ENCODE measurements at regions not wholly inside any gene's neighbourhood (a gene's known extent, or its start where the extent isn't known, plus 50 kb on each side); places are given as distances from the start of the nearest gene placed in this dataset.
"Not testable (repeated sequence)": the region's sequence is repeated elsewhere in the genome, so short reads cannot be mapped to it uniquely, and the experiment has no call there.

DNA sequence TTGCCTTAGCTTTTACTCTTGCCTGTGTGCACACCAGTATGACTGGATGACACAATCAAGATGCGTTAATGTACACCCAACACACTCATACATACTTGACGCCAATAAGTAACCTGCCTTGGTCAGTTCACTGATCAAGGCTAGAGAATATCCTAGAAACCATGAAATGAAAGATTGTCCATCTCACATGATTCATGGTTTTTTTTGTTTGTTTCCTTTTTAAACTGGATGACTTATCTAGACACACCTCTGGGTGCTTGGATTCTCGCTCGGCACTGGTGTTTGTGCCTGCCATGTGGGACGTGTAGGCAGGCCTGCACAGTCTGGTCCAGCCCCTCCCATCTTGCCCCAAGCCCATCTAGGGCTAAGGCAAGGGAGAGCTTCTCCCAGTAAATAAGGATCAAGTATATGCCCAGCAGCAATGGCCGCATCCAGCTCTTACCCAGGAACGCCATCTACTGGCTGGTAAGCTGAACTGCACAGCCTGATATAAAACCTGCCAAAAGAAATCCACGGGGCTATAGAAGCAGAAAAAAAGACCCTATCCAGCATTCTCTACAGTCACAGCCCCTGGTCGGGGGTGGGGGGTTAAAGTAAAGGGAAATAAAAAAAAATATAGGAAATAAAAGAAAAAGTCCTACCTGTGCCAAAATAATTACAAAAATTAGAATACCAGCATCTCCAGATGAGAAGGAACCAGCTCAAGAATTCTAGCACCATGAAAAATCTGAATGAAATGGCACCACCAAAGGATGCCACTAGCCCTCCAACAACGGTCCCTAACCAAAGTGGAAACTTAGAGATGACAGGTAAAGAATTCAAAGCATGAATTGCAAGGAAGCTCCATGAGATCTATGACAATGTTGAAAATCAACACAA is 73.3 kb downstream of the OTOR start:
- H3K4me1 Mint-ChIP-seq, result no peaks in the 10 kb centered on the region
- no peaks in the 10 kb centered on the region for H4K20me1 ChIP-seq (ENCODE audit: low read depth)
- H3K4me3 Mint-ChIP-seq, result no peak overlapping the region
- H3K9ac ChIP-seq, result no peak overlapping the region
- H2AFZ ChIP-seq (replicated peaks), result no peak overlapping the region
- no peak overlapping the region for H3K27ac Mint-ChIP-seq
- peak; percentile 68 for DNase-seq (ENCODE audit: low spot score)
- peaks cover 5% of the 10 kb centered on the region for H3K9me3 ChIP-seq (ENCODE audit: low read depth)
- H3K4me2 ChIP-seq, result no peak overlapping the region
- H3K36me3 ChIP-seq, result no peaks in the 10 kb centered on the region
- no peaks in the 10 kb centered on the region for H3K36me3 Mint-ChIP-seq
- H3K27me3 ChIP-seq, result no peaks in the 10 kb centered on the region
- H3K27me3 Mint-ChIP-seq (ENCODE audit: insufficient read depth, low read depth), result peaks cover 2% of the 10 kb centered on the region
- H3K4me3 ChIP-seq, result no peak overlapping the region
- no peaks in the 10 kb centered on the region for H3F3A ChIP-seq (ENCODE audit: low read depth)
- H3K27ac ChIP-seq, result no peak overlapping the region
- H3K9me3 Mint-ChIP-seq, result peaks cover 20% of the 10 kb centered on the region
- H3K4me1 ChIP-seq, result no peaks in the 10 kb centered on the region
- no peaks in the 10 kb centered on the region for H3K79me2 ChIP-seq (ENCODE audit: low read depth)
- no peak for TF ChIP-seq EZH2phosphoT487 (IDR thresholded peaks at IDR 0.05)
- TF ChIP-seq, protein P1, sequence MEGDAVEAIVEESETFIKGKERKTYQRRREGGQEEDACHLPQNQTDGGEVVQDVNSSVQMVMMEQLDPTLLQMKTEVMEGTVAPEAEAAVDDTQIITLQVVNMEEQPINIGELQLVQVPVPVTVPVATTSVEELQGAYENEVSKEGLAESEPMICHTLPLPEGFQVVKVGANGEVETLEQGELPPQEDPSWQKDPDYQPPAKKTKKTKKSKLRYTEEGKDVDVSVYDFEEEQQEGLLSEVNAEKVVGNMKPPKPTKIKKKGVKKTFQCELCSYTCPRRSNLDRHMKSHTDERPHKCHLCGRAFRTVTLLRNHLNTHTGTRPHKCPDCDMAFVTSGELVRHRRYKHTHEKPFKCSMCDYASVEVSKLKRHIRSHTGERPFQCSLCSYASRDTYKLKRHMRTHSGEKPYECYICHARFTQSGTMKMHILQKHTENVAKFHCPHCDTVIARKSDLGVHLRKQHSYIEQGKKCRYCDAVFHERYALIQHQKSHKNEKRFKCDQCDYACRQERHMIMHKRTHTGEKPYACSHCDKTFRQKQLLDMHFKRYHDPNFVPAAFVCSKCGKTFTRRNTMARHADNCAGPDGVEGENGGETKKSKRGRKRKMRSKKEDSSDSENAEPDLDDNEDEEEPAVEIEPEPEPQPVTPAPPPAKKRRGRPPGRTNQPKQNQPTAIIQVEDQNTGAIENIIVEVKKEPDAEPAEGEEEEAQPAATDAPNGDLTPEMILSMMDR (IDR thresholded peaks at IDR 0.05), result peak; percentile 94
- TF ChIP-seq EZH2 (IDR thresholded peaks at IDR 0.05), result no peak

DNA sequence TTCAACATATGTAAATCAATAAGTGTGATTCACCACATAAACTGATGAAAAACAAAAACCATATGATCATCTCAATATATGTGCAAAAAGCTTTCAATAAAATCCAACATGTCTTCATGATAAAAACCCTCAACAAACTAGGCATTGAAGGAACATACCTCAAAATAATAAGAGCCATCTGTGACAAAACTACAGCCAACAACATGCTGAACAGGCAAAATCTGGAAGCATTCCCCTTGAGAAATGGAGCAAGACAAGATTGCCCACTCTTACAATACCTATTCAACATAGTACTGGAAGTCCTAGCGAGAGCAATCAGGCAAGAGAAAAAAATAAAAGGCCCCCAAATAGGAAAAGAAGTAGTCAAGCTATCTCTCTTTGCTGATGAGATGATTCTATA is 76.5 kb downstream of the OTOR start:
- TF ChIP-seq EZH2phosphoT487 (IDR thresholded peaks at IDR 0.05) (no peak), EZH2 (IDR thresholded peaks at IDR 0.05) (no peak)
- TF ChIP-seq, protein P1 (IDR thresholded peaks at IDR 0.05), result no peak
- no peaks in the 10 kb centered on the region for H4K20me1 ChIP-seq (ENCODE audit: low read depth)
- H3K4me2 ChIP-seq, result no peak overlapping the region
- H3K36me3 ChIP-seq, result no peaks in the 10 kb centered on the region
- DNase-seq (ENCODE audit: low spot score), result no peak
- H3F3A ChIP-seq (ENCODE audit: low read depth), result no peaks in the 10 kb centered on the region
- no peak overlapping the region for H3K9ac ChIP-seq
- Mint-ChIP-seq H3K27me3 (ENCODE audit: insufficient read depth, low read depth) (peaks cover 2% of the 10 kb centered on the region), H3K4me3 (no peak overlapping the region), H3K27ac (no peak overlapping the region), H3K4me1 (no peaks in the 10 kb centered on the region), H3K36me3 (no peaks in the 10 kb centered on the region), H3K9me3 (peaks cover 20% of the 10 kb centered on the region)
- no peak overlapping the region for H3K4me3 ChIP-seq
- peaks cover 5% of the 10 kb centered on the region for H3K9me3 ChIP-seq (ENCODE audit: low read depth)
- no peak overlapping the region for H3K27ac ChIP-seq
- H3K4me1 ChIP-seq, result no peaks in the 10 kb centered on the region
- no peaks in the 10 kb centered on the region for H3K27me3 ChIP-seq
- no peaks in the 10 kb centered on the region for H3K79me2 ChIP-seq (ENCODE audit: low read depth)
- H2AFZ ChIP-seq (replicated peaks), result no peak overlapping the region

DNA sequence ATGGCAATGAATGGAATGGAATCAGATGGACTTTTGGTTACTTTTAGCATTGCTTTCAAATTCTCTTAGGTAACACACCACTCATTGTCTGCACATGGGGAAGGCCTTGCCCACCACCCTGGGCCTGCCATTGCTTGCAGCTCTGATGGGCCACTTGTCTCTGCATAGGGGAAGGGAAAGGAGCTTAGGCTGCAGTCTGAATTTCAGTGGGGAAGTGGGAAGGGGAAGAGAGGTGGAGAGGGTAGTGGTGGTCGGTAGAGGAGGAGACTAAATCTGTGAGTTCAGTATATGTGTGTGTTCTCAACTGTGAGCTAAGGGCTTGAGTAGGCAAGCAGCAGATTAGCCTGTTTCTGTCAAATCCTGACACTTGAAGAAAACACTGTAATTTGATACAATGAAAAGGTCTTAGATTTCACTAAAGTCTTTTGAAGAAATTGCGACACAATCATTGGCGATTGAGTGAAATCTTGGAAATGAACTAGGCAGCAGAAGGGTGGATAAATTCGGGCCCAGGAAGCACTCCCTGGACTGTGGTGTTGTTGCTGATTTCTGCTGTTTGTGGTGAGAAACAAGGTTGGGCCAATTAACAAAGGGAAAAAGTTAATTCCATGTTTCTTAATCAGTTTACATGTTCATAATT is 80.6 kb downstream of the OTOR start:
- no peaks in the 10 kb centered on the region for H3K4me1 Mint-ChIP-seq
- Histone ChIP-seq H3K4me3 (no peak overlapping the region), H3K79me2 (ENCODE audit: low read depth) (no peaks in the 10 kb centered on the region), H2AFZ (replicated peaks) (peak overlapping the region; percentile 26), H3F3A (ENCODE audit: low read depth) (no peaks in the 10 kb centered on the region), H3K36me3 (no peaks in the 10 kb centered on the region), H3K9ac (no peak overlapping the region), H3K4me2 (no peak overlapping the region), H3K4me1 (no peaks in the 10 kb centered on the region), H4K20me1 (ENCODE audit: low read depth) (no peaks in the 10 kb centered on the region), H3K27ac (no peak overlapping the region), H3K27me3 (no peaks in the 10 kb centered on the region), H3K9me3 (ENCODE audit: low read depth) (peaks cover 5% of the 10 kb centered on the region)
- TF ChIP-seq EZH2 (IDR thresholded peaks at IDR 0.05), result no peak
- TF ChIP-seq EZH2phosphoT487 (IDR thresholded peaks at IDR 0.05), result no peak
- TF ChIP-seq, protein P1 (IDR thresholded peaks at IDR 0.05), result no peak
- no peaks in the 10 kb centered on the region for H3K36me3 Mint-ChIP-seq
- no peak overlapping the region for H3K27ac Mint-ChIP-seq
- no peaks in the 10 kb centered on the region for H3K27me3 Mint-ChIP-seq (ENCODE audit: insufficient read depth, low read depth)
- DNase-seq (ENCODE audit: low spot score), result no peak
- no peak overlapping the region for H3K4me3 Mint-ChIP-seq
- H3K9me3 Mint-ChIP-seq, result peaks cover 17% of the 10 kb centered on the region

DNA sequence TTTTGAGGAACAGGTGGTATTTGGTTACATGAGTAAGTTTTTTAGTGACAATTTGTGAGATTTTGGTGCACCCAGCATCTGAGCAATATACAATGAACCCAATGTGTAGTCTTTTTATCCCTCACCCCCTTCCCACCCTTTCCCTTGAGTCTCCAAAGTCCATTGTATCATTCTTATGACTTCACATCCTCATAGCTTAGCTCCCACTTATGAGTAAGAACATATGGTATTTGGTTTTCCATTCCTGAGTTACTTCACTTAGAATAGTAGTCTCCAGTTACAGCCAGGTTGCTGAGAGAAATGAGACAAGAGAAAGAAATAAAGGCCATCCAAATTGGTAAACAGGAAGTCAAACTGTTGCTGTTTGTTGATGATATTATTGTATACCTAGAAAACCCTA is 87.5 kb downstream of the OTOR start:
- H4K20me1 ChIP-seq (ENCODE audit: low read depth); H3K36me3 Mint-ChIP-seq; H3F3A ChIP-seq (ENCODE audit: low read depth); H3K4me3 ChIP-seq; H3K9me3 ChIP-seq (ENCODE audit: low read depth); H3K4me3 Mint-ChIP-seq; H3K27me3 ChIP-seq; H3K4me1 Mint-ChIP-seq; H3K9ac ChIP-seq; H3K4me2 ChIP-seq; H2AFZ ChIP-seq (replicated peaks); H3K27me3 Mint-ChIP-seq (ENCODE audit: insufficient read depth, low read depth); H3K4me1 ChIP-seq; H3K27ac Mint-ChIP-seq; H3K36me3 ChIP-seq; DNase-seq (ENCODE audit: low spot score); H3K27ac ChIP-seq; H3K9me3 Mint-ChIP-seq; H3K79me2 ChIP-seq (ENCODE audit: low read depth): not testable (repeated sequence)
